Panc1 (cell line): ENCODE measurements at regions not wholly inside any gene's neighbourhood (a gene's known extent, or its start where the extent isn't known, plus 50 kb on each side); places are given as distances from the start of the nearest gene placed in this dataset.

Source experiments
- ATAC-seq: fragments of 200-7000 bp; cut with Tn5 transposase; 2 replicates; pipeline ENCODE4 v1.9.1; 2020; ENCODE audit warnings: mild to moderate bottlenecking, moderate library complexity
- BruUV-seq: library from RNA; stranded (reverse); fragments of 400-500 nt; replicated peaks from 2 replicates; lab custom pipeline; 2021; lab: Mats Ljungman, UMichigan
- CTCF ChIA-PET: fragments of 300-600 bp; sonication (Branson Sonifier 250); formaldehyde crosslinking; loops from one replicate; lab custom pipeline; 2022; ENCODE audit warnings: antibody characterized with exemption; lab: Charles Lee
- POLR2A ChIA-PET: fragments of 300-600 bp; sonication (Branson Sonifier 250); formaldehyde crosslinking; loops from one replicate; lab custom pipeline; 2022; ENCODE audit warnings: antibody characterized with exemption; lab: Charles Lee
- DNase-seq: peaks from one replicate; pipeline ENCODE4 v3.0.0-alpha.2; 2010; ENCODE audit warnings: low read depth, low spot score
- H3K27ac ChIP-seq: 2 replicates; pipeline ENCODE4 v1.5.1; 2011; ENCODE audit warnings: mild to moderate bottlenecking, low read length, inconsistent platforms
- H3K27me3 ChIP-seq: fragments of 200-500 bp; sonication (Bioruptor generic); 2 replicates; pipeline ENCODE4 v1.6.0; 2014; ENCODE audit warnings: low read length, inconsistent platforms; ENCODE audit not compliant: control insufficient read depth, insufficient read depth
- H3K36me3 ChIP-seq: fragments of 200-500 bp; sonication (Bioruptor generic); 2 replicates; pipeline ENCODE4 v1.5.1; 2014; ENCODE audit warnings: inconsistent platforms, mild to moderate bottlenecking, low read length, moderate library complexity; ENCODE audit not compliant: control insufficient read depth, insufficient read depth
- H3K4me1 ChIP-seq: 2 replicates; pipeline ENCODE4 v1.5.1; 2011; ENCODE audit warnings: inconsistent platforms, mild to moderate bottlenecking, low read length, moderate library complexity; ENCODE audit not compliant: control insufficient read depth, insufficient read depth
- H3K4me3 ChIP-seq, 2 experiments: 2 replicates each; pipeline ENCODE4 v1.5.1; 2011 to 2012; ENCODE audit warnings: low read depth in 2 of 2, low read length in 2 of 2, mild to moderate bottlenecking in 2 of 2, inconsistent platforms in 1 of 2, moderate library complexity in 1 of 2
- H3K9me3 ChIP-seq: fragments of 200-500 bp; sonication (Bioruptor generic); 2 replicates; pipeline ENCODE4 v1.5.1; 2014; ENCODE audit warnings: low read depth, mild to moderate bottlenecking, inconsistent platforms, low read length, moderate library complexity; ENCODE audit not compliant: control insufficient read depth, insufficient read depth
- CTCF ChIP-seq: fragments of 450-650 bp; IDR thresholded peaks from 2 replicates; pipeline ENCODE4 v1.5.1; 2017; ENCODE audit warnings: mild to moderate bottlenecking
- POLR2AphosphoS5 ChIP-seq: IDR thresholded peaks from 2 replicates; pipeline ENCODE4 v1.6.1; 2012; ENCODE audit warnings: mild to moderate bottlenecking, low read depth, low read length, moderate library complexity
- REST ChIP-seq, 2 experiments: IDR thresholded peaks; 2 replicates each; pipeline ENCODE4 v1.6.1; 2011 to 2012; ENCODE audit warnings: low read depth in 2 of 2, control low read depth in 1 of 2, low read length in 1 of 2, mild to moderate bottlenecking in 1 of 2, moderate library complexity in 1 of 2; ENCODE audit not compliant: insufficient read depth in 1 of 2
- SIN3A ChIP-seq: IDR thresholded peaks from 2 replicates; pipeline ENCODE4 v1.6.1; 2012; ENCODE audit warnings: low read depth, mild to moderate bottlenecking, low read length, moderate library complexity, borderline replicate concordance; ENCODE audit not compliant: insufficient read depth
- TCF7L2 ChIP-seq: IDR thresholded peaks from 2 replicates; pipeline ENCODE4 v1.6.1; 2011; ENCODE audit warnings: mild to moderate bottlenecking, low read depth, low read length, inconsistent platforms
- in situ Hi-C: cut with HindIII; loops from 2 replicates; pipeline ENCODE4 v1.10.0; 2016; ENCODE audit warnings: low sequenced_read_pairs, low pct_unique_long_range_greater_than_20kb
- intact Hi-C: fragments of 100-400 bp; cut with micrococcal nuclease; formaldehyde crosslinking; loops from one replicate; pipeline ENCODE4 v1.10.0; 2022; ENCODE audit not compliant: unreplicated experiment

- in situ Hi-C loops, result no loop called here
- intact Hi-C loops, result no loop called here
- H3K27ac ChIP-seq, result no peak overlapping the region
- H3K36me3 ChIP-seq, result no peaks in the 10 kb centered on the region
- no peaks in the 10 kb centered on the region for H3K9me3 ChIP-seq
- ChIA-PET CTCF (no interaction called here), POLR2A (no interaction called here)
- no peaks in the 10 kb centered on the region for H3K27me3 ChIP-seq
- ATAC-seq (no peak), DNase-seq (no peak)
- BruUV-seq, result no TSS peak
- no peaks in the 10 kb centered on the region for H3K4me1 ChIP-seq
- no peak overlapping the region for H3K4me3 ChIP-seq
- TF ChIP-seq POLR2AphosphoS5 (no peak), REST (IDR thresholded peaks at IDR 0.05; ENCODE audit: insufficient read depth in 1 of 2, low read depth in 2 of 2, low read length in 1 of 2) (no peak), CTCF (no peak)
These were observed 1329.7 kb upstream of the SLC39A10 start for GRCh38 chr2:194327196-194327888.

GRCh38 chr2:194323740-194324139 lies 1333.3 kb upstream of the SLC39A10 start:
- no TSS peak for BruUV-seq
- in situ Hi-C loops (no loop called here), intact Hi-C loops (no loop called here)

More at GRCh38 chr2:194323740-194324139, 1333.3 kb upstream of the SLC39A10 start:
- CTCF ChIA-PET, result no interaction called here
- DNase-seq, result no peak
- TF ChIP-seq SIN3A (no peak), TCF7L2 (no peak), REST (IDR thresholded peaks at IDR 0.05; ENCODE audit: insufficient read depth in 1 of 2, low read depth in 2 of 2, low read length in 1 of 2) (no peak), POLR2AphosphoS5 (no peak), CTCF (no peak)
- H3K36me3 ChIP-seq, result no peaks in the 10 kb centered on the region
- H3K4me1 ChIP-seq, result no peaks in the 10 kb centered on the region
- POLR2A ChIA-PET, result no interaction called here
- H3K27ac ChIP-seq, result no peak overlapping the region
- no peak overlapping the region for H3K4me3 ChIP-seq
- ATAC-seq, result no peak
- H3K9me3 ChIP-seq, result no peaks in the 10 kb centered on the region
- H3K27me3 ChIP-seq, result no peaks in the 10 kb centered on the region
